Neuron (in vitro differentiated cells): ENCODE measurements at regions not wholly inside any gene's neighbourhood (a gene's known extent, or its start where the extent isn't known, plus 50 kb on each side); places are given as distances from the start of the nearest gene placed in this dataset.

Experiments
- H2AFZ ChIP-seq: one replicate; pipeline ENCODE4 v1.6.1; 2013; ENCODE audit warnings: low read depth, mild to moderate bottlenecking, inconsistent platforms, low read length, moderate library complexity
- H3K27me3 ChIP-seq: one replicate; pipeline ENCODE4 v1.6.1; 2013; ENCODE audit warnings: low read length; ENCODE audit not compliant: insufficient read depth
- H3K36me3 ChIP-seq: one replicate; pipeline ENCODE4 v1.6.1; 2013; ENCODE audit warnings: low read length; ENCODE audit not compliant: insufficient read depth
- H3K4me1 ChIP-seq: one replicate; pipeline ENCODE4 v1.6.1; 2013; ENCODE audit warnings: low read length; ENCODE audit not compliant: insufficient read depth
- H3K4me3 ChIP-seq: 2 replicates; pipeline ENCODE4 v1.5.1; 2013; ENCODE audit warnings: mild to moderate bottlenecking, low read length, moderate library complexity
- H3K9me3 ChIP-seq: one replicate; pipeline ENCODE4 v1.6.1; 2013; ENCODE audit warnings: low read length

DNA sequence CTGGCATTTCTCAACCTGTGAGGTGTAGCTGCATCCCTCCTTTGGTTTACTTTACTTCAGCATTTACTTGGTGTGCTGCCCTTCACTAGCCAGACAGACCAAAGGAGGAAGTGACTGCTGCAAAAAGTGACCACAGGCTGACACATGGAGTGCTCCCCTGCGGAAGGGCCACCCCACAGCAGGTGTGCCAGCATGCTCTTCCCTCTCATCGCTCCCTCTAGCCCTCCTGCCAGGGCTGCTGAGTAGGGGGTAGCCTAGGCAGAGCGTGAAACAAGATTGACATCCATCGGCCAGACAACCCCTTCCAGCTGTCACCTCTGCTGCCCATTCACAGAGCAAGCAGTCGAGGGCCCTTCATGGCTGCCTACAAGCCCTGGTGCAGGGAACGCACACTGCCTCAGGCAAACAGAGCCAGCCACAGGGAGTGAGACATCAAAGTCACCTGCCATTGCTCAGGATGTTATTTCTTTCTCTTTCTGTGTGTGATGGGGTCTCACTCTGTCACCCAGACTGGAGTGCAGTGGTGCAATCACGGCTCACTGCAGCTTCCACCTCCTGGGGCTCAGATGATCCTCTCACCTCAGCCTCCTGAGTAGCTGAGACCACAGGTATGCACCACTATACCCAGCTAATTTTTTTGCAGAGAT, 102.0 kb upstream of the RPS6KA2 start:
- H2AFZ ChIP-seq, result no peak overlapping the region
- no peaks in the 10 kb centered on the region for H3K9me3 ChIP-seq
- no peak overlapping the region for H3K4me3 ChIP-seq
- H3K36me3 ChIP-seq, result no peaks in the 10 kb centered on the region
- no peaks in the 10 kb centered on the region for H3K4me1 ChIP-seq
- H3K27me3 ChIP-seq, result no peaks in the 10 kb centered on the region

DNA sequence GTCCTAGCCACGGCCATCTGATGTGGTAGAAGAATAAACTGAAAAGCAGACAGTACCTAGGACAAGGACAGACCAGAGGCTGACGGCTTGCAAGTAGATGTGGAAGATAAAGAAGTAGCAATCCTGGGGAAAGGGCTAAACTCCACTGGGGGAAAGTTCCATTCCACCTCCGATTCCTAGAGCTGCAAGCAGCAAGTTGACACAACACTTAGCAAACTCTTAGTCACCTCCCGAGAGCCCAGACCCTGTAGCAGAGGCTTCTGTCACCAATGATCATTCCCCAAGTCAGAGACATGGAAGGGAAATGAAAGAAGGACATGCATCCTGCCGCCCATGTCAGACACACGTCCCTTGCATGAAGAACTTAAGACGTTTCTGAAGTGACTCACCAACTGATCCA, 99.2 kb upstream of the RPS6KA2 start:
- Histone ChIP-seq H3K36me3 (no peaks in the 10 kb centered on the region), H3K4me1 (no peaks in the 10 kb centered on the region), H3K4me3 (no peak overlapping the region), H3K27me3 (no peaks in the 10 kb centered on the region), H3K9me3 (no peaks in the 10 kb centered on the region), H2AFZ (no peak overlapping the region)

DNA sequence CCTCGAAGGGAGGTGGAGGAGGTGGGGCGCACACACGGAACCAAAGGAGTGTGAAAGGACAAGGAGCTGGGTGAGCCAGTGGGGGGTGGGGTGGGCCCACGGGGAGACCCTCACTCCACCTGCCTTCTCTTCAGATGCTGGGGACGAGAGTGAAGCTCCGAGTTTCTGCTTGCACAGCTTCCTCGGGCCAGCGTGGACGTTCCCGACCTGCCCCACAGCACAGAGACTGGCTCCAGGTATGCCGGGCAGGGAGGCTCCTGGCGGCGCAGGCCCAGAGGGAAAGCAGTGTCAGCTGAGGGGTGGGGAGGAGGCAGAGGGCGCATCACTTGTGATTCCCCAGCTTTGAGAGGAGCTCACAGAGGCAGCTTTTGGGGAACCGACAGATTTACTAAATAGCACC, 98.5 kb upstream of the RPS6KA2 start:
- H3K36me3 ChIP-seq, result no peaks in the 10 kb centered on the region
- no peaks in the 10 kb centered on the region for H3K27me3 ChIP-seq
- no peak overlapping the region for H2AFZ ChIP-seq
- H3K4me3 ChIP-seq, result no peak overlapping the region
- no peaks in the 10 kb centered on the region for H3K4me1 ChIP-seq
- H3K9me3 ChIP-seq, result no peaks in the 10 kb centered on the region

DNA sequence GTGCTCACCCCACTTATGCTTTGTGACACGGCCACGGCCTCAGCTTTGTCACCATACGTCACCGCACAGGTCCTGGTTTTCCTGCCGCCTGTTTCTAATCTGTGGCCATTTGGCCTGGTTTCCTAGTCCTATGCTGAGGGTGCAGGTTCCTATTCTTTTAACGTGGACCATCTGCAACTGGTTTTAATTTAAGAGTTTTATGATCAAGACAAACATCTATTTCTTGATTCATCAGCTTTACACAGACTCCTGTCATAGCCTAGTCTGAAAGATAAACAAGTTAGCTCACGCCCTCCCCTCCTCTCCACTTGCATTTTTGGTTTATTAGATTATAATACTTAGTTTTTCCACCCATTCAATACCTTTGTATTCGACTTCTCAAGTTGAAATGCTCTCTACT, 97.5 kb upstream of the RPS6KA2 start:
- H3K27me3 ChIP-seq, result no peaks in the 10 kb centered on the region
- no peaks in the 10 kb centered on the region for H3K4me1 ChIP-seq
- no peak overlapping the region for H3K4me3 ChIP-seq
- H3K9me3 ChIP-seq, result no peaks in the 10 kb centered on the region
- no peak overlapping the region for H2AFZ ChIP-seq
- H3K36me3 ChIP-seq, result no peaks in the 10 kb centered on the region

DNA sequence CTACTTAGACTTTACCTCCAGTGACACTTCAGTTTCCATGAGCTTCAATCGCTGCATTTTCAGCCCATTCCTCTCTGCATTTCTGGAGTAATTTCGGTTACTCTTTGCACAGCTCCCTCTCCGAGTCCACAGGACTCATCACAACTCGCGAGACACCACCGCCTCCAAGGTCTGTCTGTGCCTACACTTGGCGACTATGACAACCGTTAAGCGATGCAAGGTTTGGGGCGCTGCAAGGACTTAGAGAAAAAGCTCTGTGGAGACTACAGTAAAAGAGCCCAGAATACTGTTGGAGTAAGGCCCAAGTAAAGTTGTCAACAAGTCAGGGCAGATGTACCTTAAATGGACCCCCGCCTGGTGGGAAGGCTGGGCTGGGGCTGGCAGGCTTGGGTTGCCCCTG, 95.7 kb upstream of the RPS6KA2 start:
- Histone ChIP-seq H3K36me3 (no peaks in the 10 kb centered on the region), H3K4me1 (no peaks in the 10 kb centered on the region), H3K9me3 (no peaks in the 10 kb centered on the region), H2AFZ (no peak overlapping the region), H3K4me3 (no peak overlapping the region), H3K27me3 (no peaks in the 10 kb centered on the region)

DNA sequence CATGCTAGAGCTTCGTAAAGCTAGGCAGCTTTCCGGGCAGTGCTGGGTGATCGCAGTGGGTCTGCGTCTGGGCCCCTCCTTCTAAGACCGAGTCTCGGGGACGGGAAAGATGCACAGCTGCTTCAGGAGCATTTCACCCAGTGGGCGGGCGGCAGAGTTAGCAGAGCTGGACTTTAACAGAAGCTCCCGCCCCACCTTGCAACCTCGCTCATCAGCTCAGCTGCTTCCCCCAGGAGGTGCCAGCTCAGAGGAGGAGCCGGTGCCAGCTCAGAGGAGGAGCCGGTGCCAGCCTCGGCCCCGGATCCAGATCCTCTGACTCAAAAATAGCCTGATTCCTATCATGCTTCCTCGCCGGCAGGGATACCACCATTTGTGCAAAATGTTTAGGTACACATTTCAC, 94.5 kb upstream of the RPS6KA2 start:
- Histone ChIP-seq H3K4me3 (no peak overlapping the region), H3K9me3 (no peaks in the 10 kb centered on the region), H3K4me1 (no peaks in the 10 kb centered on the region), H2AFZ (no peak overlapping the region), H3K27me3 (no peaks in the 10 kb centered on the region), H3K36me3 (no peaks in the 10 kb centered on the region)

DNA sequence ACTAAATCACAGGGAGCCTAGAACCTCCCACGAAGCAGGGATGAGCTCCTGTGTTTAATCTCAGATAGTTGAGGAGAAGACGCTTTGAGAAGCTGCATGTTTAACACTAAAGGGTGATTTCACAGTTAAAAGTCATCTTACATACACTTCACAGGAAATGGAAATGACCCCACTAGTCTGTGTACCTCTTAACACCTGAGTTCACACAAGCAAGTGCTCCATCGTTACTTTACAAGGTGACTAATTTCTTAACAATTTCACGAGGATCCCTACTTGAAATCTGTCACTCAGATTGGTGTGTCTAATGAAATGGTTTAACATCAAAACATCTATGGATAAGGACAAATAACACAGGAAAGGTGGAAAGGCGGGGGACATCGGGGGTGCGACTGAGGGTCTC, 93.8 kb upstream of the RPS6KA2 start:
- Histone ChIP-seq H3K9me3 (no peaks in the 10 kb centered on the region), H3K4me3 (no peak overlapping the region), H3K36me3 (no peaks in the 10 kb centered on the region), H3K4me1 (no peaks in the 10 kb centered on the region), H2AFZ (no peak overlapping the region), H3K27me3 (no peaks in the 10 kb centered on the region)

DNA sequence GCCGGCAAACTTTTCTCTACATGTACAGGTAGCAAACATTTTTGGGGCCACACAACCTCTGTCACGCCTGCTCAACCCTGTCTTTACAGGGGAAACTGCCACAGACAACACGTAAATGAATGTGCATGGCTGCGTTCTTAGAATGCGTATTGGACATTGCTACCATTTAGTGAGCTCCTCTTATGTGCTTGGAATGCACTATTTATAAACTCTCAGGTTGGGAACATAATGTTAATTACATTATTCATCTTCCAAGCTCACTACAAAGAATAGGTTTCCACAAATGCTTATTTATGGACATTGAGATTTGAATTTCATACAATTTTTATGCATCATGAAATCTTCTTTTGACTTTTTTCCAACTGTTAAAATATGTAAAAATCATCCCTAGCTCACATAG, 92.0 kb upstream of the RPS6KA2 start:
- no peak overlapping the region for H3K4me3 ChIP-seq
- no peak overlapping the region for H2AFZ ChIP-seq
- H3K4me1 ChIP-seq, result no peaks in the 10 kb centered on the region
- H3K9me3 ChIP-seq, result no peaks in the 10 kb centered on the region
- H3K27me3 ChIP-seq, result no peaks in the 10 kb centered on the region
- H3K36me3 ChIP-seq, result no peaks in the 10 kb centered on the region

DNA sequence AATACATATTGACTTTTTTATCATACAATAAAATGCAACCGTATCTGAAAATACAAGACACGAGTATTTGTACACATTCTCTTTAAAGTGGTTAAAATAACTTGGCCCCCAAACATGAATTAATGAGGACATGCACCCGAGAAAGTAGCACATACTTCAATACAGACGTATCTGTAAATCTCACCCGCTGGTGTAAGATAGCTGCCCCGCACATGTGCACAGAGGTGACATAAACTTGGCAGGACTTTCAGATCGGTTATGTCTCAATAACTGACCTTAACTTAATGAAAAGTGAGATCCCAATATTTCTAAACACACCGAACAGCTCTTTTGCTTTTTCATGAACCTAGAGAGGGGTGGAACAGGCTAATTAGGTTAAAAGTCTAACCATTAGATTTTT, 91.5 kb upstream of the RPS6KA2 start:
- Histone ChIP-seq H3K9me3 (no peaks in the 10 kb centered on the region), H2AFZ (no peak overlapping the region), H3K4me3 (no peak overlapping the region), H3K4me1 (no peaks in the 10 kb centered on the region), H3K27me3 (no peaks in the 10 kb centered on the region), H3K36me3 (no peaks in the 10 kb centered on the region)

DNA sequence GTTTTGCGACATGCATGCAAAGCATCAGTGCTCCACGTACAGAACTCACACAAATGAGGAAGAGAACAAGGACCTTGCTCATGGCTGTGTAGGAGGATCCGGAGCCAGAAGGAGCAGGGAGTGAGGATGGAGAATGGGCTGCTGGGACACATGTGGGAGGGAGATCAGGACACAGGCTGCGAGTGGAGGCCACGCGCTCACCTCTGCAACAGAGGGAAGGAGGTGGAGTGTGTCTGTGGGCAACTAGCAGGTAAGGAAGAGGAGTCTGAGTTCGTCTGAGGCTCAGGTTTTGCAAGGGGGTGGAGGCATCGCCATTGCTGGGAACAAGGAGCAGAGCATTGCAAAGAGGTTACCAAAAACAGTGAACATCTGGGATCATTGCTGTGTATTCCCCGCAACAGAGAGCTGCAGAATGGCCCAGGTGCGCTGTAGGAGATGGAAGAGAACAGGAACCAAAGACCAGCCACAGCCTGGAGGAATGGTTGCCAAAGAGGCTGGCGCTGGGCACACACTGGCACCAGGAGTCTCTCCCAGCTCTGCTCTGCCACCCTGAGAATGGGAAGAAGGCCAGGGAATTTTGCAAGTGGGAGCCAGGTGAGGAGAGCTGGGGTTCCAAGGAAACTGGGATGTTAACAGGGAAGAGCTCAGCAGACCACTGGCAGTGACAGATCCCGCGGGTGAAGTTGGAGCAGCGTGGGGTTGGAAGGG, 90.0 kb upstream of the RPS6KA2 start:
- no peaks in the 10 kb centered on the region for H3K36me3 ChIP-seq
- H3K4me1 ChIP-seq, result no peaks in the 10 kb centered on the region
- no peaks in the 10 kb centered on the region for H3K27me3 ChIP-seq
- no peak overlapping the region for H2AFZ ChIP-seq
- H3K4me3 ChIP-seq, result no peak overlapping the region
- H3K9me3 ChIP-seq, result no peaks in the 10 kb centered on the region

DNA sequence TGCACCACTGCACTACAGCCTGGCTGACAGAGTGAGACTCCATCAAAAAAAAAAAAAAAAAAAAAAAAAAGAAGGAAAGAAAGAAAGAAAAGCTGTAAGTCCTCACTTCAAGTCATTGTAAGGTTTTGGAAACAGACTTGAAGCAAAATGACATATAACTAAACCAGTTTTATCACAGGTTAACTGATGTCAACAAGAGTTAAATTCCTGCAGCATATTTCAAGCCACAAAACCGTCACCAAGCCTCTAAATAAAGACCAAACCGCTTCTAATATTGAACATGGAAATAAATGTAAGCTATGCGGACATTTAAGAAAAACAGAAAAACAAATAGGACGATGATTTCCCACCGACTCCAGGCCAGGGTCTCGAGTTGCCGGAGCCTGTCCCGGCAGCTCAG, 88.9 kb upstream of the RPS6KA2 start:
- Histone ChIP-seq H3K9me3 (no peaks in the 10 kb centered on the region), H3K4me3 (no peak overlapping the region), H3K4me1 (no peaks in the 10 kb centered on the region), H2AFZ (no peak overlapping the region), H3K36me3 (no peaks in the 10 kb centered on the region), H3K27me3 (no peaks in the 10 kb centered on the region)

DNA sequence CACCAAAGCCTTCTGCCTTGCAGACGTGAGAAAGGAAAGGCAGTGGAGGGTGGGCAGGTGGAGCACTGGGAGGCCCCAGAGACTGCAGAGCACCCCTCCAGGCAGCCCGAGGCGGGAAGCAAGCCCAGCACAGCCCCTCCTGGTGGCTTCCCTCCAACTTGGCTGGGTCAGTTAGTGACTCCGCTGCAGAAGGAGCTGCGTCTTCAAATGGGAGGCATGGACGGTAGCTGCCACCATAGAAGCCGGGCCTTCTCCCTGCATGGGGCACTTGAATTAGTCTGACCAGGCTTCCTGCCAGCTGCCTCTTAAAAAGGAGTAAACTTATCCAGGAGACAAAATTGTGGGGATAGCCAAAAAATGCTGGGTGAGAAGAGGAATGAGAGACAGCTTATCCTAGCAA, 88.0 kb upstream of the RPS6KA2 start:
- H3K4me3 ChIP-seq, result no peak overlapping the region
- no peaks in the 10 kb centered on the region for H3K4me1 ChIP-seq

DNA sequence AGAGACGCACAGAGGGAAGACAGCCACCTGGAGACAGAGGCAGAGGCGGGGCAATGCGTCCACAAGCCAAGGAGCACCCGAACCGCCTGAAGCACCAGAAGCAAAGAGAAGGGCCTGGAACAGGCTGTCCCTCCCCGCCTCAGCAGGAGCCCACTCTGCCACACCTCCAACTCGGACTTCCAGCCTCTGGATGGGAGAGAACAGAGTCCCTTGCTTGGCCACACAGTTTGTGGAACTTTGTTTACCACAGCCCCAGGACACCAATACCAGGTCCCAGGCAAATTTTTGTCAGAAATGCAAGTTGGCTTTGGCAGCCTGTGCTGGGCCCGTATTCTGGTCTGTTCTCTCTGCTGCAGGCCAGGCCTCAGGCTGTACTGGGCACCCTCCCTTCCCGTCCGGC, 87.5 kb upstream of the RPS6KA2 start:
- no peaks in the 10 kb centered on the region for H3K27me3 ChIP-seq
- H2AFZ ChIP-seq, result no peak overlapping the region
- H3K4me3 ChIP-seq, result no peak overlapping the region
- H3K4me1 ChIP-seq, result no peaks in the 10 kb centered on the region
- no peaks in the 10 kb centered on the region for H3K36me3 ChIP-seq
- H3K9me3 ChIP-seq, result peaks cover 3% of the 10 kb centered on the region

More for the DNA sequence above, 88.0 kb upstream of the RPS6KA2 start:
- no peaks in the 10 kb centered on the region for H3K36me3 ChIP-seq
- no peak overlapping the region for H2AFZ ChIP-seq
- no peaks in the 10 kb centered on the region for H3K27me3 ChIP-seq
- H3K9me3 ChIP-seq, result peaks cover 3% of the 10 kb centered on the region

DNA sequence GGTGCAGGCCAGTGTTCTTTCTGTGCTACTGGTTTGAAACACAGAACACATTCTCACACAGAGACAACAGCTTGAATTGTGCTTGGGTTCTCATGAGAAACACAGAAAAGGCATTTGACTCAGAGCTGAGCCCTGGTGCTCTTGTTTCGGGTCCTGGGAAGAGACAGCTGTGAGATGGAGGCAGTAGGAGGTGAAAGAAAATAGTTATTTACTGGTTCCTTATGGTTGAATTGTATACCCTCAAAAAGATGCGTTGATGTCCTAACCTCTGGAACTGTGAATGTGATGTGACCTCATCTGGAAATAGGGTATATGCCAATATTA, 87.1 kb upstream of the RPS6KA2 start:
- no peaks in the 10 kb centered on the region for H3K27me3 ChIP-seq
- no peak overlapping the region for H3K4me3 ChIP-seq
- H3K36me3 ChIP-seq, result no peaks in the 10 kb centered on the region
- no peaks in the 10 kb centered on the region for H3K4me1 ChIP-seq
- H2AFZ ChIP-seq, result no peak overlapping the region
- peaks cover 3% of the 10 kb centered on the region for H3K9me3 ChIP-seq
